ENCODE measurements at regions not wholly inside any gene's neighbourhood (a gene's known extent, or its start where the extent isn't known, plus 50 kb on each side); places are given as distances from the start of the nearest gene placed in this dataset.

DNA sequence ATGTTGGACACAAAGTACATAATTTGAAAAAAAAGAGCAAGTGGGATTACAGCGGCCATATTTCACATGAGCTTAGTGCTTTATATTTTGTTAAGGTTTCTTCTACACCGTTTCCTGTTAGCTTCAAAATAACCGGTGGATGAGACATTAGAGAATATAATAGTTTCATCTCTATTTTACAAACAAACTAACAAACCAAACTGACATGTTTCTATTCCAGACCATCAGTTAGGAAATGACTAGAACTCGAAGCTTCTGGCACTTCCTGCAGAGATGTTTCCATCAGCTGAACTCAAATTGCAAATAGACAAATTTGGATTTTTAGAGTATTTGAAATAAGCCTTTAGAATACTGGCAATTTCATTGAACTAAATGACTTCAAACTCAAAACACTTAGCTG is 86.5 kb downstream of the MTRR start:
- no peak for DNase-seq (ENCODE audit: low read depth)

- no peak for DNase-seq (ENCODE audit: low read depth)
Measured at GRCh38 chr5:7957329-7957728, 88.4 kb downstream of the MTRR start.

- no peak for DNase-seq (ENCODE audit: low read depth)
Measured at GRCh38 chr5:7960142-7960541, 91.2 kb downstream of the MTRR start.

- no peak for DNase-seq (ENCODE audit: low read depth)
Measured at GRCh38 chr5:7961540-7961939, 92.6 kb downstream of the MTRR start.

DNA sequence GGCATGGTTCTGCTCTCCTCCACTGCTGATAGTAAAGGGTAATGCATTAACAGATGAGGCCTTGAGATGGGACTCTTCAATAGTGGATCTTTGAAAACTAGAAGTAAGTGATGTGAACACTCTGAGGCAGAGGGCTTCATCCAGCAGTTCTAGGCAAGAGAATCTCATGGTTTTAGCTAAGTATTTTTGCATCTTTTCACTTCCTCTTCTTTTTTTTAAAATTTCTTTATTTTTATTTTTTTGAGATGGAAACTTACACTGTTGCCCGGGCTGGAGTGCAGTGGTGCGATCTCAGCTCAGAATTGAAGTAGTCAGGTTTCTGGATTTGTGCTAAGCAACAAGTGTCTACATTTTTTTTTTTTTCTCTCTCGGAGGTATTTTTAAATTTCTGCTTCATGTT is 101.9 kb downstream of the MTRR start:
- DNase-seq (ENCODE audit: low read depth): no peak

DNA sequence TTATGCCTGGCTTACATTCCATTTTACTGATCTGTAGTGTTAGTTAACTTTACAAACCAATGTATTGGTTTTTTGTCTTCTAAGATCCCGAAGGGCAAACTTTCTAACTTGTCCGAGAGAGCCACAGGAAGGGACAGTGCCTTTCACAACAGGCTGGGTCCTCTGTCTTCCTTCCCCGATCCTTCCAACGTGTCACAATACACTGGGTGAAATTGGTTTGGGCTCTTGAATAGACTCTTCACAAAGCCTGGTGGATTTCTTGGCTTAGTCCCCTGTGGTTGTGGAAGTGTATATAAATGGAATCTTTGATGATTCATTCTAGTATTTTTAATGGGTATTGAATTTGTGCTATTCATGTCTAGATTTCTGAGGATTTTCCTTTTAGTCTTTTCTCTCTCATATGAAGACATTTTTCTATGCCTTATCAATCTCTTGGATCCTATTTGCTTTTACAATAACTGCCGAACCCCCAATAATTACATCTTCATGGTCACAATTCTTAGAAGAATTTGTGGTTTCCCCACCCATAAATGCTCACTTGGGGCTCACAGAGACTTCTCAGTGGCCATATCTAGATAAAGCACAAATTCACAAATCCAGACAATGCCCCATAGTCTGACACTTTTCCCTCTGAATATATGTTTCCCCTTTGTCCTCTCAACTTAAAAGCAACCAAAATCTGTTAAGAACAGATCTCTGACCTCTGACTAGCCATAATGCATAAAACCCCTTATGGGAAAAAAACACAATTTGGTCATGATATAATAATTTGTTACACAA is 107.7 kb downstream of the MTRR start:
- no peak for DNase-seq (ENCODE audit: low read depth)

DNA sequence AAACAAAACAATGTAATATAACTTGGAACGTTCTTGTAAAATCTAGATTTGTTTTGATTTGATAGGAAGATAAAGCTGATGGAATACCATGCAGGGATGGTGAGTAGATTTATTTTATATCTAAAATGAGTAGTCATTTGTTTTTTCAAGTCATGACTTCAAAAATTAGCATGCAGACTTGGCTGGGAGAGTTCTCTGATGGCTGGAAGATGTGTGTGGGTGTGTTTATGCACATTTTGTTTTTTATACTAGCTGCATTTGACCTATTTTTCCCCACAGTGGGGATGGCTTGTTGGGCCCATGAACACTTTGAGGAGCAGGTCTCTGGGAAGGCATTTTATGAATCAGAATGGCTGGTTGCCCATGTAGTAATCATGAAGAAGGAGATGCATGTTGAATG is 109.2 kb downstream of the MTRR start:
- DNase-seq (ENCODE audit: low read depth): no peak

DNA sequence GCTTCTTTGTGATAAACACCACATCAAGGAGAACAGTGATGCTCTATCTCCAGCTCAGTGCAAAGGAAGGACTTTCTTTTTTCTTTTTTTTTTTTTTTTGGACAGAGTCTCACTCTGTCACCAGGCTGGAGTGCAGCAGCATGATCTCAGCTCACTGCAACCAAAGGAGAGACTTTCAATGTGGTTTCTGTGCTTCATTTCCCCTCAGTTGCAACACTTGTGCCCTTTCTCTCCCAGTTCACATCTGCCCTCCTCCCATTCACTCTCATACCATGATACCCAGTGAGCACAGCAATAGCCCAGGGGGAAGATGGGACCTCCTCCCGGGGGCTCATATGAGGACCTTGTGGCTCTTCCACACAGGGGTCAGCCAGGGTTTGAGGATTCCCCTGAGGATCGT is 110.0 kb downstream of the MTRR start:
- DNase-seq (ENCODE audit: low read depth): no peak

- no peak for DNase-seq (ENCODE audit: low read depth)
Measured at GRCh38 chr5:7980881-7981280, 111.9 kb downstream of the MTRR start.

DNA sequence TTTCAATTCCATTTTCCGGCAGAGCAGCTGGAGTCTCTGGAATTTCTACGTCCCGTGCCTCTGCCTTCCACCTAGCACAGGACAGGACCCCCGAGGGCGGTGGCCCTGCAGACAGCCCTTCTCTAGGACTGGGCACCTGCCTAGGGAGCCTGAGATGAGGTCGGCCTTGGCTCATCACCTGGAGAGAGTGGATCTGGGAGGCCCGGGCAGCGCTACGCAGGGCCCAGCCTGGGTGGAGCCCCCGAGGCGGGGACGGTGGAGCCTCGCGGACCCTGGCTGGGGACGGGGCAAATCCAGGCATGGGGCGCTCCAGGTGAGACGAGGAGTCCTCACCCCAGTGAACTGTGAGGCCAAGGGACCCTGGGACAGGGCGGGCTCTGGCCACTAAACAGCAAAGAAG is 114.5 kb downstream of the MTRR start:
- no peak for DNase-seq (ENCODE audit: low read depth)

- no peak for DNase-seq (ENCODE audit: low read depth)
Measured at GRCh38 chr5:7991125-7991821, 122.3 kb downstream of the MTRR start.

GRCh38 chr5:7995688-7996294 is 126.8 kb downstream of the MTRR start:
- no peak for DNase-seq (ENCODE audit: low read depth)

GRCh38 chr5:8005416-8005815 is 136.5 kb downstream of the MTRR start:
- DNase-seq (ENCODE audit: low read depth): no peak

DNA sequence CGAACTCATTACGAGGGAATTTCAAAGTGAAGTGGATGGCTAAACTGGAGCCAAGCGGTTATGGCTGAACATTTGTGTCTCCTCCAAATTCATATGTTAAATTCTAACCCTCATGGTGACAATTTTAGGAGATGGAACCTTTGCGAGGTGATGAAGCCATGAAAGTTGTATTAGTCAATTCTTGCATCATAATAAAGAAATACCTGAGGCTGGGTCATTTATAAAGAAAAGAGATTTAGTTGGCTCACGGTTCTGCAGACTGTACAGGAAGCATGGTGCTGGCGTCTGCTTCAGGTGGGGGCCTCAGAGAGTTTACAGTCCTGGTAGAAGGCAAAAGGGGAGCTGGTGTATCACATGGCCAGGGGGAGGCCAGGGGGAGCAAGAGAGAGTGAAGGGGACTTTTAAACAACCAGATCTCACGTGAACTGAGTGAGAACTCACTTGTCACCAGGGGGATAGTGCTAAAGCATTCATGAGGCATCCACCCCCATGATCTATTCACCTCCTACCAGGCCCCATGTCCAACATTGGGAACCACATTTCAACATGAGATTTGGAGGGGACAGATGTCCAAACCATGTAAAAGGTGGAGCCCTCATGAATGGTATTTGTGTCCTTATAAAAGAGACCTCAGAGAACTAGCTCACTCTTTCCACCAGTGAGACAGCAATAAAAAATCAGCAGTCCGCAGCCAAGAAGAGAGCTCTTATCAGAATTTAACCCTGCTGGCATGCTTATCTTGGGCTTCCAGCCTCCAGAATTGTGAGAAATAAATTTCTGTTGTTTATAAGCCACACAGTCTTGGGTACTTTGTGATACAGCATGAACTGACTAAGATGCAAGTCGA is 143.4 kb downstream of the MTRR start:
- DNase-seq (ENCODE audit: low read depth): no peak

DNA sequence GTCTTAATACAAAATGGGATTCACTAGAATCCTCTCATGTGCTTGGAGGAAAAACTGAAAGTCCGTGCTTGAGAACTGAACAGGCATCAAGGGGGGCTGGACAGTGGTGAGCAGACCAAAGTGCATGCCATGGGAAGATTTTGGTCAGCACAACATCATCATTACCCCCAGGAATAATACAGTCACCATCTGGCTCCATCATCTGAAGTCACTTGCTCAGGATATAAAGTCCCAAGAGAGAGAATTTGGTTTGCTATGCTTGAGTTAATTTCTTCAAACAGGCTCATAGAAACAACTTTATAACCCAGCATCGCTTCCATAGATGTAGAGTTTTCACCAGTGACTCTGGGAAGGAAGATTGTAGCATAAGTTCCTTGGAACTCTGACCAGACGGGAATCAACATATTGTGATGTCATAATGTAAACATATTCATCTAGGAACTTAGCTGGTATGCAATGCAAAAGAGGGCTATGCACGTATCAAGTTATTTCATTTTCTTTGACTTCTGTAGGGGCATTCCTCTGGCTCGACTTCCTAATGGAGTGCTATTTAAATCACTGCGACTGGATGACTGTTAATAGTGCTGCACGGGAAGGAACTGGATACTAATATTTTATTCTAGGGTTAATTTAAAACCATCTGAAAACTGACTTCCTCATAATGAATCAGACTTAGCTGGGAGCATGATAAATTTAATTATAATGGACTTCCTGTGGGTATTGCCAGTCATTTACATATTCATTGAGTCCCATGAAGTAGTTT is 145.2 kb downstream of the MTRR start:
- DNase-seq (ENCODE audit: low read depth): no peak

DNA sequence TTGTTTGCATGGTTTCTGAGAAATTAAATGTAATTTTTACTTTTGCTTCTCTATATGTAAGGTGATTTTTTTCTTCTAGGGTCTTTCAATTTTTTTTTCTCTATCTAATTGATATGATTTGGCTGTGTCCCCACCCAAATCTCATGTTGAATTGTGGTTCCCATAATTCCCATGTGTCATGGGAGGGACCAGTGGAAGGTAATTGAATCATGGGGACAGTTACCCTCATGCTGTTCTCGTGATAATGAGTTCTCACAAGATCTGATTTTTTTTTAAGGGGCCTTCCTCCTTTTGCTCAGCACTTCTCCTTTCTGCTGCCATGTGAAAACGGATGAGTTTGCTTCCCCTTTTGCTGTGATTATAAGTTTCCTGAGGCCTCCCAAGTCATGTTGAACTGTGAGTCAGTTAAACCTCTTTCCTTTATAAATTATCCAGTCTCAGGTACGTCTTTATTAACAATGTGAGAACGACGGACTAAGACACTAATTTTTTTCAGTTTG is 150.8 kb downstream of the MTRR start:
- no peak for DNase-seq (ENCODE audit: low read depth)

DNA sequence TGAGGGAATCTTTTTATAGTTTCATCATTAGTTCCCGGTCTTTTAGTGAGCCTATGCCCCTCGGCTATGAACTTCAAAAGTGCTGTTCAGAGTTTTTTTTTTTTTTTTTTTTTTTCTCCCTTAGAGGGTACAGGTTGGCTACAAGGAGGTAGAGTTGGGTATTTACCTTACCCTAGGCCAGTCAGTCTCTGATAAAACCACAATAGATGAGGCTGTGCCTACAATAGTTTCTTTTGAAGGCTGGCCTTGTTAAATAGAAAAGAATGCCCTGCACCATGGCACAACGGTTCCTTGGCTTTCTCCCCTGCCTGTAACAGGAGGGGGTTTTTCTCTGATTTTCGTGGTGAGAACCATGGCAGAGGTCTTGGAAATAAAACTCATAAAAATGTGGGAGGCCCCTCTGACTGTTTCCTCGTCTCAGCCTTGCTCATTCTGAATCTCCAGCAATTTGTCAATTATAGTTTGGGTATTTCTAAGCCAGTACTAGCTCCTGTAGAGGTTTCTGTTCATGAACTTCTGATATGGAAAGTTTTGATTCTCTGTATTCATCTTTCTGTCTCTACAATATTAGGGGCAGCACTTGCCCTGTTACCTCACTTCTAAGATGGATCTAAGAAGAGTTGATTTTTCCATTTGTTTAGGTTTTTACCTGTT is 152.0 kb downstream of the MTRR start:
- DNase-seq (ENCODE audit: low read depth): no peak

DNA sequence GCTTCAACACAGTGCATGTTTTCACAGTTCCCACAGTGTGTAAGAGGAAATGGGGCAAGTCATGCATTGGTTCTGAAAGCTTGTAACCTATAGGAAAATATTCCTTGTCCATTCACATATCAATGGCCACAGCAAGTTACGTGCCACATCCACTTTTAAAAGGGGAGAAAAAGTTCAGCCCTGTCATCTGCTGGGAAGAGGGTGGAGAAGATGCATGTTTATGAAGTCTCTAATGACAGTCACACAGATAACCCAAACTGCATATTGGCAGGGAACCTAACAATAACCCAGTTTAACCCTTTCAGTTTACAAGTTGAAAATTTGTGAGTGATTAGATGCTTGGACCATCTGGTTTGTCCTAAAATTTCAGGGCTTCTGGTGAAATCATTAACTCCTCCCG is 159.3 kb downstream of the MTRR start:
- DNase-seq (ENCODE audit: low read depth): no peak

GRCh38 chr5:8033261-8033660 is 164.3 kb downstream of the MTRR start:
- no peak for DNase-seq (ENCODE audit: low read depth)

DNA sequence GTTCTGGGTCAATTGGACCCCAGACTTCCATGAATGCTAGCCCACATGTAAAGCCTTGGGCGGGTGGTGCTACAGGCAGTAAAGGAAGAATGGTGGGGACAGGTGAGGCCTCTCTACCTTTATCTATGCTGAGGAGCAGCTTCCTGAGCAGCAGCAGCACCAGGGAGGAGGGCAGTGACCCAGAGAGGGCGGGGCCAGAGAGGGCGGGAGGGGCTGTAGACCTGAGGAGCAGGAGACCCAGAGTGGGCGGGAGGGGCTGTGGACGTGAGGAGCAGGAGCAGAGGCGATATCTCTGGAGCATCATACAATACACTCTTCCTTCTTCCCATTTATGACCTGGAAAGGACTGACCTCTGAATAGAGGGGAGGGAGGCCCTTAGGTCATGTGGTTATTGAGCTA is 165.9 kb downstream of the MTRR start:
- DNase-seq (ENCODE audit: low read depth): no peak

DNA sequence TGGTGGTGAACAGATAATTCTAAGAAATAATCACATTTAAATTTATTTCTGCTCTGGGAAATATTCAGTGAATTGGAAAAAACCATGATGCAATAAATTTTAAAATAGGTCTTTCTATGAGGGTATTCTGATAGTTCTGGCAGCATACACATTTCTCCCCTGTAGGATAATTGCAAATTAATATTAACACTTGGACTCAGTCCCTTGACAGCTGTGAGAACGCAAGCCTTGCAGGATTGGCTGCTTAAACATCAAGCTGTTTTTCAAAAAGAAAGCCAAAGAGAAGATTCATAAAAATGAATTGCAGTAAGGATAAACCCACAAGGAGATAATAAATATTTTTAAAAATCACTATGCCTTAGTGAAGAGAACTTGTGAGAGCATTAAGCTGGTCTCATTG is 180.0 kb downstream of the MTRR start:
- no peak for DNase-seq (ENCODE audit: low read depth)
